ENCODE measurements at regions not wholly inside any gene's neighbourhood (a gene's known extent, or its start where the extent isn't known, plus 50 kb on each side); places are given as distances from the start of the nearest gene placed in this dataset.

DNA sequence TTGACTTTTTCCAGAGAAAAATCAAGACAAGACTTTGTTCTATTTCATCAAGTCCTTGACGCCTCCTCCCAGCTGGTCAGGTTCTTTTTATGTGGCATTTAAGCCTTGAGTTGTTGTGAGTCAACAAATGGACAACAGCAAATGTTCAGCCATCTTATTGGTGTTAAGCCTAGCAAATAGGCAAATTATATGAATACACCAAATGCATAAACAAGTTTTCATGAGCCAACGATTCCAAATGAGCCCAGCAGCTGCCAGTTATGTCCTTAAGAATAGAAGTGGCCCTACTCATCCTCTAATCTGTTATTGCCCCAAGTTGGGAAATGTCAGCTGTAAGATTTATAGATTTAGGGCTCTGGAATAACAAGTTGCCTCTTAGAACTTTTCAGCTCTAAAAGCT lies 312.0 kb downstream of the SOX4 start:
- no peak overlapping the region for H3K23ac ChIP-seq (ENCODE audit: low read depth, low read length)
- BruUV-seq (replicated peaks) = no TSS peak
- no peak for TF ChIP-seq RCOR1 (IDR thresholded peaks at IDR 0.05; ENCODE audit: insufficient replicate concordance, low read length)
- TF ChIP-seq MXI1 (IDR thresholded peaks at IDR 0.05; ENCODE audit: borderline replicate concordance, low read depth, low read length) = no peak
- no peak for TF ChIP-seq MAZ (IDR thresholded peaks at IDR 0.05; ENCODE audit: borderline replicate concordance, low read depth, low read length)
- TF ChIP-seq RFX5 (IDR thresholded peaks at IDR 0.05; ENCODE audit: low read depth, low read length) = no peak
- TF ChIP-seq MAFK (IDR thresholded peaks at IDR 0.05; ENCODE audit: low read depth, low read length) = no peak
- TF ChIP-seq, protein P1, sequence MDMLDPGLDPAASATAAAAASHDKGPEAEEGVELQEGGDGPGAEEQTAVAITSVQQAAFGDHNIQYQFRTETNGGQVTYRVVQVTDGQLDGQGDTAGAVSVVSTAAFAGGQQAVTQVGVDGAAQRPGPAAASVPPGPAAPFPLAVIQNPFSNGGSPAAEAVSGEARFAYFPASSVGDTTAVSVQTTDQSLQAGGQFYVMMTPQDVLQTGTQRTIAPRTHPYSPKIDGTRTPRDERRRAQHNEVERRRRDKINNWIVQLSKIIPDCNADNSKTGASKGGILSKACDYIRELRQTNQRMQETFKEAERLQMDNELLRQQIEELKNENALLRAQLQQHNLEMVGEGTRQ (IDR thresholded peaks at IDR 0.05; ENCODE audit: low read depth, low read length) = no peak
- no peak for TF ChIP-seq NFE2L2 (IDR thresholded peaks at IDR 0.05; ENCODE audit: low read depth, low read length)
- TF ChIP-seq SMC3 (IDR thresholded peaks at IDR 0.05; ENCODE audit: low read depth, low read length) = no peak
- TF ChIP-seq FOS (IDR thresholded peaks at IDR 0.05; ENCODE audit: low read depth, low read length) = no peak
- no peak for TF ChIP-seq RAD21 (IDR thresholded peaks at IDR 0.05; ENCODE audit: low read length)
- TF ChIP-seq CHD1 (IDR thresholded peaks at IDR 0.05; ENCODE audit: low read depth, low read length) = no peak
- TF ChIP-seq, protein P2, sequence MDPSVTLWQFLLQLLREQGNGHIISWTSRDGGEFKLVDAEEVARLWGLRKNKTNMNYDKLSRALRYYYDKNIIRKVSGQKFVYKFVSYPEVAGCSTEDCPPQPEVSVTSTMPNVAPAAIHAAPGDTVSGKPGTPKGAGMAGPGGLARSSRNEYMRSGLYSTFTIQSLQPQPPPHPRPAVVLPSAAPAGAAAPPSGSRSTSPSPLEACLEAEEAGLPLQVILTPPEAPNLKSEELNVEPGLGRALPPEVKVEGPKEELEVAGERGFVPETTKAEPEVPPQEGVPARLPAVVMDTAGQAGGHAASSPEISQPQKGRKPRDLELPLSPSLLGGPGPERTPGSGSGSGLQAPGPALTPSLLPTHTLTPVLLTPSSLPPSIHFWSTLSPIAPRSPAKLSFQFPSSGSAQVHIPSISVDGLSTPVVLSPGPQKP (IDR thresholded peaks at IDR 0.05; ENCODE audit: borderline replicate concordance, low read depth, low read length) = no peak
- TF ChIP-seq, protein P3, sequence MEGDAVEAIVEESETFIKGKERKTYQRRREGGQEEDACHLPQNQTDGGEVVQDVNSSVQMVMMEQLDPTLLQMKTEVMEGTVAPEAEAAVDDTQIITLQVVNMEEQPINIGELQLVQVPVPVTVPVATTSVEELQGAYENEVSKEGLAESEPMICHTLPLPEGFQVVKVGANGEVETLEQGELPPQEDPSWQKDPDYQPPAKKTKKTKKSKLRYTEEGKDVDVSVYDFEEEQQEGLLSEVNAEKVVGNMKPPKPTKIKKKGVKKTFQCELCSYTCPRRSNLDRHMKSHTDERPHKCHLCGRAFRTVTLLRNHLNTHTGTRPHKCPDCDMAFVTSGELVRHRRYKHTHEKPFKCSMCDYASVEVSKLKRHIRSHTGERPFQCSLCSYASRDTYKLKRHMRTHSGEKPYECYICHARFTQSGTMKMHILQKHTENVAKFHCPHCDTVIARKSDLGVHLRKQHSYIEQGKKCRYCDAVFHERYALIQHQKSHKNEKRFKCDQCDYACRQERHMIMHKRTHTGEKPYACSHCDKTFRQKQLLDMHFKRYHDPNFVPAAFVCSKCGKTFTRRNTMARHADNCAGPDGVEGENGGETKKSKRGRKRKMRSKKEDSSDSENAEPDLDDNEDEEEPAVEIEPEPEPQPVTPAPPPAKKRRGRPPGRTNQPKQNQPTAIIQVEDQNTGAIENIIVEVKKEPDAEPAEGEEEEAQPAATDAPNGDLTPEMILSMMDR (conservative IDR thresholded peaks at IDR 0.05; ENCODE audit: low read depth, low read length) = no peak
- no peak for TF ChIP-seq POLR2A (IDR thresholded peaks at IDR 0.05; ENCODE audit: low read depth, low read length)
- TF ChIP-seq BHLHE40 (IDR thresholded peaks at IDR 0.05; ENCODE audit: low read depth, low read length) = no peak
- TF ChIP-seq CEBPB (IDR thresholded peaks at IDR 0.05; ENCODE audit: low read depth, low read length) = no peak
- no peak overlapping the region for H4K8ac ChIP-seq (ENCODE audit: low read depth in 2 of 2, low read length in 2 of 2)
- H2BK120ac ChIP-seq (ENCODE audit: low read depth, low read length) = no peak overlapping the region
- H3K4me3 ChIP-seq (ENCODE audit: insufficient read depth, low read depth, low read length) = no peak overlapping the region
- no peaks in the 10 kb centered on the region for H3K36me3 ChIP-seq (ENCODE audit: control insufficient read depth, insufficient read depth, low read length)
- no peak overlapping the region for H3K4me2 ChIP-seq (ENCODE audit: low read depth, low read length)
- no peak overlapping the region for H3K14ac ChIP-seq (replicated peaks; ENCODE audit: low read depth, low read length)
- H3K79me1 ChIP-seq (ENCODE audit: low read depth in 1 of 2, low read length in 2 of 2) = no peaks in the 10 kb centered on the region
- ChIA-PET POLR2A (ENCODE audit: unreplicated experiment) (no interaction called here), CTCF (no interaction called here)
- H3K27ac ChIP-seq (ENCODE audit: insufficient read depth, low read length) = no peak overlapping the region
- no peak overlapping the region for H3K4ac ChIP-seq (ENCODE audit: low read depth, low read length)
- H3K9ac ChIP-seq (ENCODE audit: low read depth, low read length) = no peak overlapping the region
- no peaks in the 10 kb centered on the region for H4K20me1 ChIP-seq (ENCODE audit: insufficient read depth, low read length)
- no peak overlapping the region for H2AK9ac ChIP-seq (replicated peaks; ENCODE audit: low read depth, low read length, poor library complexity)
- ATAC-seq (ENCODE audit: low read depth) (no peak), DNase-seq (no peak)
- H3K56ac ChIP-seq (ENCODE audit: extremely low read depth, insufficient read depth, low read length) = no peak overlapping the region
- no peak overlapping the region for H4K5ac ChIP-seq (ENCODE audit: low read depth, low read length)
- no peaks in the 10 kb centered on the region for H3K9me3 ChIP-seq (ENCODE audit: control insufficient read depth, insufficient read depth, low read length)
- in situ Hi-C loops (cut with MboI; ENCODE audit: low sequenced_read_pairs) = no loop called here
- no peak overlapping the region for H4K91ac ChIP-seq (ENCODE audit: insufficient read depth, low read depth, low read length)
- intact Hi-C loops (cut with micrococcal nuclease) = no loop called here
- H3K9me1 ChIP-seq (ENCODE audit: insufficient read depth, low read length) = no peaks in the 10 kb centered on the region
- H3K18ac ChIP-seq (ENCODE audit: low read depth, low read length) = no peak overlapping the region
- dilution Hi-C loops (cut with HindIII; ENCODE audit: low sequenced_read_pairs, unreplicated experiment) = no loop called here
- no peaks in the 10 kb centered on the region for H3K27me3 ChIP-seq (ENCODE audit: control insufficient read depth, insufficient read depth, low read length)
- H2AFZ ChIP-seq (replicated peaks; ENCODE audit: low read length, poor library complexity) = no peak overlapping the region
- no peak overlapping the region for H2BK15ac ChIP-seq (ENCODE audit: low read depth, low read length)
- no CpG with 5 or more reads among the region's 2 CpGs for WGBS, 2 experiments (ENCODE audit: extremely low coverage in 2 of 2, insufficient read length in 1 of 2)
- no peak overlapping the region for H2BK5ac ChIP-seq (ENCODE audit: low read depth, low read length, poor library complexity, severe bottlenecking)
- no peaks in the 10 kb centered on the region; the same call in 1 of the 2 replicates for H3K4me1 ChIP-seq (ENCODE audit: control insufficient read depth, insufficient read depth, low read length)
- no peak overlapping the region for H2BK20ac ChIP-seq (ENCODE audit: low read depth, low read length)
- H2AK5ac ChIP-seq (ENCODE audit: low read depth, low read length) = no peak overlapping the region
